Prostate gland (tissue), 2 donors: ENCODE measurements at regions not wholly inside any gene's neighbourhood (a gene's known extent, or its start where the extent isn't known, plus 50 kb on each side); places are given as distances from the start of the nearest gene placed in this dataset.

Experiments
- DNase-seq: peaks from one replicate; pipeline ENCODE4 v3.0.0-alpha.2; 2019; ENCODE audit warnings: low spot score
- H3K27ac ChIP-seq, 2 donors: fragments of 200-600 bp; sonication (generic); 2 replicates each; pipeline ENCODE4 v1.5.1; 2017 to 2019
- H3K27me3 ChIP-seq: fragments of 200-600 bp; sonication (generic); replicated peaks from 2 replicates; pipeline ENCODE4 v1.5.1; 2019; ENCODE audit not compliant: insufficient read depth
- H3K36me3 ChIP-seq, 2 donors: fragments of 200-600 bp; sonication (generic); 1 replicate in 1 of 2; 2 replicates in 1 of 2; pipeline versions ENCODE4 v1.5.1 to v1.8.1; 2017 to 2019
- H3K4me1 ChIP-seq: fragments of 200-600 bp; sonication (generic); replicated peaks from 2 replicates; pipeline ENCODE4 v1.5.1; 2019
- H3K4me3 ChIP-seq, 2 donors: fragments of 200-600 bp; sonication (generic); 2 replicates each; pipeline ENCODE4 v1.5.1; 2017 to 2019
- H3K9me3 ChIP-seq: fragments of 200-600 bp; sonication (generic); 2 replicates; pipeline ENCODE4 v1.5.1; 2017
- CTCF ChIP-seq, 4 experiments: fragments of 200-600 bp in 2 of 4; fragments of 450-650 bp in 2 of 4; sonication (generic) in 2 of 4; IDR thresholded peaks; 1 replicate in 3 of 4; 2 replicates in 1 of 4; pipeline ENCODE4 v1.5.1; 2016 to 2019; ENCODE audit warnings: antibody characterized with exemption in 4 of 4, mild to moderate bottlenecking in 2 of 4, moderate library complexity in 2 of 4
- POLR2A ChIP-seq: fragments of 450-650 bp; IDR thresholded peaks from one replicate; pipeline ENCODE4 v1.6.1; 2016; ENCODE audit warnings: antibody characterized with exemption, mild to moderate bottlenecking
- POLR2AphosphoS5 ChIP-seq: sonication (generic); formaldehyde crosslinking; IDR thresholded peaks from one replicate; pipeline ENCODE4 v1.6.1; 2017; ENCODE audit warnings: antibody characterized with exemption
- WGBS: methylation state at CpG from one replicate; pipeline ENCODE4 v1.1.5; 2018; 5-methylcytosine and 5-hydroxymethylcytosine counted together
- intact Hi-C: fragments of 100-400 bp; cut with DNase I; formaldehyde crosslinking; loops from one replicate; pipeline ENCODE4 v1.14.2; 2022

DNA sequence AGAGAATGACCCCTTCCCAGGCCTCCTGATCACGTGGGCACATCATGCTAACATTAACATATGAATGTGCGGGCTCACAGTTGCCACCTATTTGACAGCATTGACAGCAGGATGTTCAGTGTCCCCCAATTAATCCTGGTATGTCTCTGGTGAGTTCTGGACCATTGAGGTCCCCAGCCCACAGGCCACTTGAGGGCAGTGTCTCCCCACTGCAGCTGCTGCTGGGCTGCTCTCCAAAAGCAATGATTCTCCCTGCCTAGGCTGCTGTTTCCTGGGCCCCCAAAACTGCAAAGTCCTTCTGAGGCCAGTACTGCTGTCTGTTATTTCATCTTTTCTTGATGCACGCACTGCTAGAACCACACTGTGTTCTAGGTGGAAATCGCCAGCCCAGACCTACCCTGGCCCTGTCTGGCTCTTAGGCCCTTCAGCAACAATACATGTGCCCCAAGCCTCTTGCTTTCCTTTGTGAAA lies 52.7 kb upstream of the MAPK4 start:
- H3K27ac ChIP-seq = no peak overlapping the region
- no peak overlapping the region for H3K4me3 ChIP-seq
- H3K27me3 ChIP-seq = no peaks in the 10 kb centered on the region
- intact Hi-C loops = loop anchor here (2.0 to 10.0 kb wide), 3 partner anchors 55 to 278 kb away; partner anchors contain the start of gene MAPK4
- 35% methylated on average over 4 of the region's 4 CpGs for WGBS
- TF ChIP-seq POLR2AphosphoS5 = no peak
- peak in 3 of 4 experiments; percentile 66 to 83 (median 72) for TF ChIP-seq CTCF (IDR thresholded peaks at IDR 0.05)
- no peak for TF ChIP-seq POLR2A
- H3K36me3 ChIP-seq = no peaks in the 10 kb centered on the region
- H3K9me3 ChIP-seq = no peaks in the 10 kb centered on the region
- peak; percentile 29 for DNase-seq
- H3K4me1 ChIP-seq = no peaks in the 10 kb centered on the region

GRCh38 chr18:50508228-50508627 lies 51.7 kb upstream of the MAPK4 start:
- no peak overlapping the region for H3K4me3 ChIP-seq
- 88% methylated on average over 1 of the region's 1 CpG for WGBS
- H3K9me3 ChIP-seq = no peaks in the 10 kb centered on the region
- H3K36me3 ChIP-seq = no peaks in the 10 kb centered on the region
- no peaks in the 10 kb centered on the region for H3K4me1 ChIP-seq
- H3K27me3 ChIP-seq = no peaks in the 10 kb centered on the region
- no peak overlapping the region for H3K27ac ChIP-seq
- no peak for TF ChIP-seq CTCF (IDR thresholded peaks at IDR 0.05)
- TF ChIP-seq POLR2A = no peak
- TF ChIP-seq POLR2AphosphoS5 = no peak
- intact Hi-C loops = loop anchor here (5.0 to 10.0 kb wide), 2 partner anchors 54 to 157 kb away; partner anchors contain the start of gene MAPK4
- DNase-seq = no peak

- Histone ChIP-seq H3K36me3 (no peaks in the 10 kb centered on the region), H3K4me3 (no peak overlapping the region), H3K27ac (no peak overlapping the region), H3K4me1 (no peaks in the 10 kb centered on the region), H3K27me3 (no peaks in the 10 kb centered on the region), H3K9me3 (no peaks in the 10 kb centered on the region)
- no peak for DNase-seq
- 45% methylated on average over 4 of the region's 4 CpGs for WGBS
- intact Hi-C loops = loop anchor here (5.0 to 10.0 kb wide), 2 partner anchors 53 to 156 kb away; partner anchors contain the start of gene MAPK4
- TF ChIP-seq CTCF (IDR thresholded peaks at IDR 0.05) = no peak
- TF ChIP-seq POLR2A = no peak
- TF ChIP-seq POLR2AphosphoS5 = no peak
These were observed 50.9 kb upstream of the MAPK4 start for GRCh38 chr18:50509012-50509411.
